A549 (cell line): ENCODE measurements at regions not wholly inside any gene's neighbourhood (a gene's known extent, or its start where the extent isn't known, plus 50 kb on each side); places are given as distances from the start of the nearest gene placed in this dataset.

Experiments
- CBX2 ChIP-seq: fragments of 200-600 bp; sonication (generic); IDR thresholded peaks from 2 replicates; pipeline ENCODE4 v1.6.1; 2016; ENCODE audit warnings: low read depth, mild to moderate bottlenecking, borderline replicate concordance
- CHD2 ChIP-seq: fragments of 150-350 bp; IDR thresholded peaks from 2 replicates; pipeline ENCODE4 v1.6.1; 2014; ENCODE audit warnings: low read length; ENCODE audit not compliant: partially characterized antibody
- JUN ChIP-seq, 2 experiments: fragments of >200 bp; sonication (Bioruptor Twin); formaldehyde crosslinking; IDR thresholded peaks; 2 replicates in 1 of 2; 3 replicates in 1 of 2; pipeline ENCODE4 v1.6.1; 2016 to 2017
- PHF8 ChIP-seq: fragments of 200-600 bp; sonication (generic); IDR thresholded peaks from 2 replicates; pipeline ENCODE4 v1.6.1; 2016; ENCODE audit warnings: low read depth, mild to moderate bottlenecking, antibody characterized with exemption, moderate library complexity, borderline replicate concordance
- POLR2AphosphoS2 ChIP-seq: conservative IDR thresholded peaks from 2 replicates; pipeline ENCODE4 v1.6.1; 2012; ENCODE audit warnings: low read length, improper control_type of control experiment, inconsistent platforms
- RAD21 ChIP-seq, 2 experiments: fragments of >200 bp in 1 of 2; sonication (Bioruptor Twin) in 1 of 2; formaldehyde crosslinking in 1 of 2; IDR thresholded peaks in 1 of 2; conservative IDR thresholded peaks in 1 of 2; 2 replicates in 1 of 2; 3 replicates in 1 of 2; pipeline ENCODE4 v1.6.1; 2012 to 2018; ENCODE audit warnings: inconsistent platforms in 1 of 2
- SREBF2 ChIP-seq: fragments of 450-650 bp; IDR thresholded peaks from 2 replicates; pipeline ENCODE4 v1.6.1; 2014; ENCODE audit warnings: mild to moderate bottlenecking, moderate library complexity

DNA sequence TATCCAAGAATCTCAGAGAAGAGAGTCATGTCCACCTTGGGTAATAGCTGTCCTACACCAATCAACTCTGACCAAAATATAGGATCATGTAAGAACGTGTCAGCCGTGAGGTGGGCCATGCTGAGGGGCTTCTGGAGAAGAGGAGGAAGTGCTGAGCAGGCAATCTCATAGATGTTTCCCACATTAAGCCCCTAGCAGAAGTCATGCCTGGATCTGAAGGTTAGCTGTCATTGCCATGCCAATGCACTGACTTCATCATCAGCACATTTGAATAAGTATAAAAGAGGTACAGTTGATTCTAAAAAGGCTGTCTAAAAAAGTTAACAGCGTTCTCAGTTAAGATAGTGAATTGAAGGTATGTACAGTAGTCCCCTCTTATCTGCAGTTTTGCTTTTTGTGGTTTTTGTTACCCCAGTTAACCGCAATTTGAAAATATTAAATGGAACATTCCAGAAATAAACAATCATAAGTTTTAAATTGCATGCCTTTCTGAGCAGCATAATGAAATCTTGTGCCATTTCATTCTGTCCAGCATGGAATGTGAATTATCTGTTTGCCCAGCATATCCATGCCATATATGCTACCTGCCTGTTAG, 67.2 kb upstream of the TMEM17 start:
- no peak for TF ChIP-seq POLR2AphosphoS2
- TF ChIP-seq SREBF2, result no peak
- no peak for TF ChIP-seq RAD21 (conservative IDR thresholded peaks at IDR 0.05 in 1 of 2, IDR thresholded peaks at IDR 0.05 in 1 of 2)
- no peak for TF ChIP-seq CHD2
- no peak for TF ChIP-seq JUN (IDR thresholded peaks at IDR 0.05)
- no peak for TF ChIP-seq PHF8
- no peak for TF ChIP-seq CBX2
